ENCODE measurements at regions not wholly inside any gene's neighbourhood (a gene's known extent, or its start where the extent isn't known, plus 50 kb on each side); places are given as distances from the start of the nearest gene placed in this dataset.

DNA sequence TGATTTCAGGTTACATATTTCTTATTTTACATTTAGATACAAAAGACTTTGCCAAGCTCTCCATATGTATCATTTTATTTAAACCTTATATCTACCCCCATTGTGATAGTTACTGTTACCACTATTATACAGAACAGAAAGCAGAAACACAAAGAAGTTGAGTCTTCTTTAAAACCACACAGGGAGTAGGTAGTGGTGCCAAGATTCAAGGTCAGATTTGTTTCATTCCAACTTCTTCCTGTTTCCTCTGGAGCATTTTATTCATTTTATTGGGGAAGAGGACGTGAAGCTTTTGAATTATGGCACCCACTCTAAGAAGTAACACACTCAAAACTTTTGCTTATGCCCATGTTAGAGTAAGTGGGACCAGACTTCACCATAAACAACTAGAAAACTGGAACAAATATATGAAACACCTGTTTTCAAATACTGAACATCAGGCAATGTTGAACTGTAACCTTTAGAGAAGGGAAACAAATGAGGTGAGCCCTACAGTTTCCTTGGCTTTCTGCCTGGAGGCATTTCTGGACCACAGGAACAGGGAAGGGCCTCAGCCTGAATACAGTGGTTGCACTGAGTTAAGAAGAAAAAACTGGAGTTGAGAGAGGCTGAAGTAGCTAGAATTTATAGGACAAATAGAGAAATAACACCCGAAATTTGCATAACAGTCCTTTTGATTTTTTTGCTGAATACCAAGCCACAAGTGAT, 160.4 kb upstream of the SSTR1 start:
- H3K9me3 ChIP-seq (ENCODE audit: control insufficient read depth, insufficient read depth, low read depth, low read length): 0 out of 2 replicates have a peak, but pooled peaks cover 3% of the 10 kb centered on the region
- TF ChIP-seq TCF7L2 (IDR thresholded peaks at IDR 0.05; ENCODE audit: low read depth, low read length) (no peak), SIN3A (IDR thresholded peaks at IDR 0.05; ENCODE audit: borderline replicate concordance, insufficient read depth, low read depth, low read length) (no peak), POLR2AphosphoS5 (IDR thresholded peaks at IDR 0.05; ENCODE audit: low read depth, low read length) (no peak)
- TF ChIP-seq, protein P1, sequence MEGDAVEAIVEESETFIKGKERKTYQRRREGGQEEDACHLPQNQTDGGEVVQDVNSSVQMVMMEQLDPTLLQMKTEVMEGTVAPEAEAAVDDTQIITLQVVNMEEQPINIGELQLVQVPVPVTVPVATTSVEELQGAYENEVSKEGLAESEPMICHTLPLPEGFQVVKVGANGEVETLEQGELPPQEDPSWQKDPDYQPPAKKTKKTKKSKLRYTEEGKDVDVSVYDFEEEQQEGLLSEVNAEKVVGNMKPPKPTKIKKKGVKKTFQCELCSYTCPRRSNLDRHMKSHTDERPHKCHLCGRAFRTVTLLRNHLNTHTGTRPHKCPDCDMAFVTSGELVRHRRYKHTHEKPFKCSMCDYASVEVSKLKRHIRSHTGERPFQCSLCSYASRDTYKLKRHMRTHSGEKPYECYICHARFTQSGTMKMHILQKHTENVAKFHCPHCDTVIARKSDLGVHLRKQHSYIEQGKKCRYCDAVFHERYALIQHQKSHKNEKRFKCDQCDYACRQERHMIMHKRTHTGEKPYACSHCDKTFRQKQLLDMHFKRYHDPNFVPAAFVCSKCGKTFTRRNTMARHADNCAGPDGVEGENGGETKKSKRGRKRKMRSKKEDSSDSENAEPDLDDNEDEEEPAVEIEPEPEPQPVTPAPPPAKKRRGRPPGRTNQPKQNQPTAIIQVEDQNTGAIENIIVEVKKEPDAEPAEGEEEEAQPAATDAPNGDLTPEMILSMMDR (IDR thresholded peaks at IDR 0.05): no peak
- TF ChIP-seq, protein P2, sequence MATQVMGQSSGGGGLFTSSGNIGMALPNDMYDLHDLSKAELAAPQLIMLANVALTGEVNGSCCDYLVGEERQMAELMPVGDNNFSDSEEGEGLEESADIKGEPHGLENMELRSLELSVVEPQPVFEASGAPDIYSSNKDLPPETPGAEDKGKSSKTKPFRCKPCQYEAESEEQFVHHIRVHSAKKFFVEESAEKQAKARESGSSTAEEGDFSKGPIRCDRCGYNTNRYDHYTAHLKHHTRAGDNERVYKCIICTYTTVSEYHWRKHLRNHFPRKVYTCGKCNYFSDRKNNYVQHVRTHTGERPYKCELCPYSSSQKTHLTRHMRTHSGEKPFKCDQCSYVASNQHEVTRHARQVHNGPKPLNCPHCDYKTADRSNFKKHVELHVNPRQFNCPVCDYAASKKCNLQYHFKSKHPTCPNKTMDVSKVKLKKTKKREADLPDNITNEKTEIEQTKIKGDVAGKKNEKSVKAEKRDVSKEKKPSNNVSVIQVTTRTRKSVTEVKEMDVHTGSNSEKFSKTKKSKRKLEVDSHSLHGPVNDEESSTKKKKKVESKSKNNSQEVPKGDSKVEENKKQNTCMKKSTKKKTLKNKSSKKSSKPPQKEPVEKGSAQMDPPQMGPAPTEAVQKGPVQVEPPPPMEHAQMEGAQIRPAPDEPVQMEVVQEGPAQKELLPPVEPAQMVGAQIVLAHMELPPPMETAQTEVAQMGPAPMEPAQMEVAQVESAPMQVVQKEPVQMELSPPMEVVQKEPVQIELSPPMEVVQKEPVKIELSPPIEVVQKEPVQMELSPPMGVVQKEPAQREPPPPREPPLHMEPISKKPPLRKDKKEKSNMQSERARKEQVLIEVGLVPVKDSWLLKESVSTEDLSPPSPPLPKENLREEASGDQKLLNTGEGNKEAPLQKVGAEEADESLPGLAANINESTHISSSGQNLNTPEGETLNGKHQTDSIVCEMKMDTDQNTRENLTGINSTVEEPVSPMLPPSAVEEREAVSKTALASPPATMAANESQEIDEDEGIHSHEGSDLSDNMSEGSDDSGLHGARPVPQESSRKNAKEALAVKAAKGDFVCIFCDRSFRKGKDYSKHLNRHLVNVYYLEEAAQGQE (IDR thresholded peaks at IDR 0.05; ENCODE audit: insufficient read depth in 1 of 2, low read depth in 2 of 2, low read length in 1 of 2): no peak
- BruUV-seq (replicated peaks): no TSS peak
- ATAC-seq (no peak), DNase-seq (ENCODE audit: low read depth, low spot score) (no peak)
- intact Hi-C loops (cut with micrococcal nuclease; ENCODE audit: unreplicated experiment): no loop called here
- no peaks in the 10 kb centered on the region for H3K4me1 ChIP-seq (ENCODE audit: control insufficient read depth, insufficient read depth, low read length)
- H3K4me3 ChIP-seq (ENCODE audit: low read depth in 2 of 2, low read length in 2 of 2): no peak overlapping the region
- ChIA-PET POLR2A (no interaction called here), CTCF (no interaction called here)
- no peaks in the 10 kb centered on the region for H3K36me3 ChIP-seq (ENCODE audit: control insufficient read depth, insufficient read depth, low read length)
- no peaks in the 10 kb centered on the region for H3K27me3 ChIP-seq (ENCODE audit: control insufficient read depth, insufficient read depth, low read length)
- H3K27ac ChIP-seq (ENCODE audit: low read length): no peak overlapping the region
- in situ Hi-C loops (cut with HindIII; ENCODE audit: low pct_unique_long_range_greater_than_20kb, low sequenced_read_pairs): no loop called here

DNA sequence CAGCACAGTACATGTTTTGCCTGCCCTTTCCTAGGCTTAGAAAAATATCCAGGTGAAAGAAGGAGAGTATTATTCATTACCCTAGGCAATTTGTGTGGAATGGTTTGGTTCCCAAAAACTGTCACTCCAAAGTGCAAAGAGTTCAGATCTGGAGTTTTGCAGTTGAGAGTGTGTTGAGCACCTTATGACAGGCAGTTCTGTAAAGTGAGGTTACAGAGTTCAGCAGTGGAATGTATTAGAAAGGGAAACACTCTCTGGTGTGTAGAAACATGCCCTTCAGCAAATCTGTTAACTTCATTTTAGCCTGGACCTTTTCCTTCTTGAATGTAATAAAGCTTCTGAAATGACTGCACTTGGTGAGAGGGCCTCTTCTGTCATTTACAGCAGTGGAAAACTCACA, 154.0 kb upstream of the SSTR1 start:
- no peak for DNase-seq (ENCODE audit: low read depth, low spot score)
- in situ Hi-C loops (cut with HindIII; ENCODE audit: low pct_unique_long_range_greater_than_20kb, low sequenced_read_pairs) (no loop called here), intact Hi-C loops (cut with micrococcal nuclease; ENCODE audit: unreplicated experiment) (no loop called here)
- no peak for ATAC-seq
- Histone ChIP-seq H3K9me3 (ENCODE audit: control insufficient read depth, insufficient read depth, low read depth, low read length) (no peaks in the 10 kb centered on the region), H3K4me1 (ENCODE audit: control insufficient read depth, insufficient read depth, low read length) (no peaks in the 10 kb centered on the region), H3K4me3 (ENCODE audit: low read depth in 2 of 2, low read length in 2 of 2) (no peak overlapping the region), H3K27ac (ENCODE audit: low read length) (no peak overlapping the region), H3K36me3 (ENCODE audit: control insufficient read depth, insufficient read depth, low read length) (no peaks in the 10 kb centered on the region), H3K27me3 (ENCODE audit: control insufficient read depth, insufficient read depth, low read length) (no peaks in the 10 kb centered on the region)
- ChIA-PET POLR2A (no interaction called here), CTCF (no interaction called here)
- TF ChIP-seq POLR2AphosphoS5 (IDR thresholded peaks at IDR 0.05; ENCODE audit: low read depth, low read length): no peak
- TF ChIP-seq, protein P1 (IDR thresholded peaks at IDR 0.05): no peak
- no peak for TF ChIP-seq TCF7L2 (IDR thresholded peaks at IDR 0.05; ENCODE audit: low read depth, low read length)
- no peak for TF ChIP-seq SIN3A (IDR thresholded peaks at IDR 0.05; ENCODE audit: borderline replicate concordance, insufficient read depth, low read depth, low read length)
- TF ChIP-seq, protein P2 (IDR thresholded peaks at IDR 0.05; ENCODE audit: insufficient read depth in 1 of 2, low read depth in 2 of 2, low read length in 1 of 2): no peak
- no TSS peak for BruUV-seq (replicated peaks)
